HepG2 (cell line): ENCODE measurements at regions not wholly inside any gene's neighbourhood (a gene's known extent, or its start where the extent isn't known, plus 50 kb on each side); places are given as distances from the start of the nearest gene placed in this dataset.

ENCODE experiments used
- ATAC-seq: fragments of 200-7000 bp; cut with Tn5 transposase; 3 replicates; pipeline ENCODE4 v1.9.1; 2020; ENCODE audit warnings: mild to moderate bottlenecking, moderate library complexity
- BruUV-seq: library from RNA; stranded (reverse); fragments of 400-500 nt; replicated peaks from 2 replicates; lab custom pipeline; 2021; lab: Mats Ljungman, UMichigan
- CTCF ChIA-PET: fragments of 300-600 bp; formaldehyde crosslinking; extraction: SDS; loops from one replicate; lab custom pipeline; 2021; ENCODE audit warnings: low total read pairs, inconsistent platforms, low intra/inter-chr PET ratio; lab: Yijun Ruan, JAX
- POLR2A ChIA-PET: fragments of 350-600 bp; sonication (Branson Sonifier 250); formaldehyde crosslinking; loops from one replicate; lab custom pipeline; 2020; ENCODE audit warnings: antibody characterized with exemption, inconsistent platforms; lab: Yijun Ruan, JAX
- DNase-seq: peaks from one replicate; pipeline ENCODE4 v3.0.0-alpha.2; 2015; ENCODE audit warnings: low spot score
- FAIRE-seq: peaks from 3 replicates; lab custom pipeline; 2011; peaks lifted over from hg19 to GRCh38; lab: Jason Lieb, UNC
- H2AFZ ChIP-seq: one replicate; pipeline ENCODE4 v1.6.1; 2011; ENCODE audit warnings: low read length, inconsistent platforms
- H3K27ac ChIP-seq: fragments of 300-600 bp; 3 replicates; pipeline ENCODE4 v1.8.0; 2011; ENCODE audit warnings: mixed run types, mild to moderate bottlenecking, mixed read lengths, low read length, inconsistent platforms; ENCODE audit not compliant: insufficient read depth; ENCODE audit errors: extremely low read length
- H3K27me3 ChIP-seq, 2 experiments: fragments of 200-600 bp in 1 of 2; 2 replicates in 1 of 2; 3 replicates in 1 of 2; pipeline versions ENCODE4 v1.6.0 to v1.8.0; 2011; ENCODE audit warnings: low read length in 2 of 2, mild to moderate bottlenecking in 2 of 2, moderate library complexity in 2 of 2, inconsistent platforms in 1 of 2; ENCODE audit not compliant: insufficient read depth in 2 of 2, control insufficient read depth in 1 of 2
- H3K36me3 ChIP-seq, 2 experiments: fragments of 200-600 bp in 1 of 2; replicated peaks in 1 of 2; 2 replicates in 1 of 2; 3 replicates in 1 of 2; pipeline versions ENCODE4 v1.5.1 to v1.8.0; 2011; ENCODE audit warnings: low read length in 2 of 2, inconsistent platforms in 1 of 2; ENCODE audit not compliant: insufficient read depth in 2 of 2, control insufficient read depth in 1 of 2
- H3K4me1 ChIP-seq: 2 replicates; pipeline ENCODE4 v1.5.1; 2012; ENCODE audit warnings: low read length, inconsistent platforms; ENCODE audit not compliant: insufficient read depth
- H3K4me2 ChIP-seq: 2 replicates; pipeline ENCODE4 v1.6.0; 2011; ENCODE audit warnings: low read depth, low read length, inconsistent platforms
- H3K4me3 ChIP-seq, 3 experiments: fragments of 200-600 bp in 1 of 3; sonication (generic), shearing (Covaris generic) in 1 of 3; replicated peaks in 1 of 3; 2 replicates each; pipeline ENCODE4 v1.5.1; 2011 to 2016; ENCODE audit warnings: low read length in 3 of 3, inconsistent platforms in 2 of 3, low read depth in 2 of 3, mild to moderate bottlenecking in 2 of 3, control low read depth in 1 of 3, mixed read lengths in 1 of 3; ENCODE audit not compliant: insufficient read depth in 1 of 3
- H3K79me2 ChIP-seq: one replicate; pipeline ENCODE4 v1.6.1; 2011; ENCODE audit warnings: low read length, inconsistent platforms; ENCODE audit not compliant: insufficient read depth
- H3K9ac ChIP-seq: 2 replicates; pipeline ENCODE4 v1.6.0; 2011; ENCODE audit warnings: mild to moderate bottlenecking, low read depth, low read length, inconsistent platforms; ENCODE audit not compliant: insufficient read depth
- H3K9me3 ChIP-seq: 2 replicates; pipeline ENCODE4 v1.5.1; 2012; ENCODE audit warnings: mild to moderate bottlenecking, low read length
- H4K20me1 ChIP-seq: 2 replicates; pipeline ENCODE4 v1.6.0; 2011; ENCODE audit warnings: inconsistent platforms, mild to moderate bottlenecking, low read length, moderate library complexity; ENCODE audit not compliant: insufficient read depth
- NPAS2 ChIP-seq: sonication (generic); formaldehyde crosslinking; IDR thresholded peaks from 2 replicates; pipeline ENCODE4 v1.8.0; 2022; ENCODE audit warnings: mild to moderate bottlenecking, missing genetic modification reagents, borderline replicate concordance
- NRL ChIP-seq: sonication (generic); formaldehyde crosslinking; IDR thresholded peaks from 2 replicates; pipeline ENCODE4 v1.5.0; 2020; ENCODE audit warnings: missing genetic modification reagents, mild to moderate bottlenecking, moderate library complexity, borderline replicate concordance
- REL ChIP-seq: sonication (generic); formaldehyde crosslinking; conservative IDR thresholded peaks from 2 replicates; pipeline ENCODE4 v1.8.0; 2022; ENCODE audit warnings: mild to moderate bottlenecking, missing genetic modification reagents, moderate library complexity
- SIN3B ChIP-seq: fragments of 150-350 bp; IDR thresholded peaks from 2 replicates; pipeline ENCODE4 v1.6.1; 2014; ENCODE audit warnings: low read length
- SP5 ChIP-seq: IDR thresholded peaks from 2 replicates; pipeline ENCODE4 v1.6.1; 2016; ENCODE audit warnings: low read depth, borderline replicate concordance
- TOPORS ChIP-seq: sonication (generic); formaldehyde crosslinking; IDR thresholded peaks from 2 replicates; pipeline ENCODE4 v1.8.0; 2023; ENCODE audit warnings: mild to moderate bottlenecking, missing genetic modification reagents
- ZBTB7A ChIP-seq: sonication (generic); formaldehyde crosslinking; IDR thresholded peaks from 2 replicates; pipeline ENCODE4 v1.8.0; 2022; ENCODE audit warnings: mild to moderate bottlenecking, missing genetic modification reagents
- ZNF441 ChIP-seq: sonication (generic); formaldehyde crosslinking; IDR thresholded peaks from 2 replicates; pipeline ENCODE4 v1.7.0; 2021; ENCODE audit warnings: missing genetic modification reagents, borderline replicate concordance
- ZNF841 ChIP-seq: sonication (generic); formaldehyde crosslinking; IDR thresholded peaks from 2 replicates; pipeline ENCODE4 v1.8.1; 2023; ENCODE audit warnings: missing genetic modification reagents, borderline replicate concordance
- WGBS: methylation state at CpG from one replicate; pipeline ENCODE4 v1.1.6; 2017; ENCODE audit warnings: low lambda C conversion rate; 5-methylcytosine and 5-hydroxymethylcytosine counted together
- in situ Hi-C: cut with HindIII; loops from 2 replicates; pipeline ENCODE4 v1.10.0; 2017; ENCODE audit warnings: low pct_unique_long_range_greater_than_20kb; ENCODE audit not compliant: extremely low pct_ligation_motif_present
- intact Hi-C: fragments of 100-400 bp; cut with micrococcal nuclease; formaldehyde crosslinking; loops from one replicate; pipeline ENCODE4 v1.10.0; 2022; ENCODE audit not compliant: unreplicated experiment
- TF ChIP-seq, protein P1 (sequence below): sonication (generic); formaldehyde crosslinking; IDR thresholded peaks from 2 replicates; pipeline ENCODE4 v1.4.0; 2020; ENCODE audit warnings: mild to moderate bottlenecking, low read depth, missing genetic modification reagents
- TF ChIP-seq, protein P2 (sequence below): sonication (generic); formaldehyde crosslinking; IDR thresholded peaks from 2 replicates; pipeline ENCODE4 v1.8.0; 2022; ENCODE audit warnings: mild to moderate bottlenecking, missing genetic modification reagents
- TF ChIP-seq, protein P3 (sequence below): sonication (generic); formaldehyde crosslinking; IDR thresholded peaks from 2 replicates; pipeline ENCODE4 v1.5.1; 2020; ENCODE audit warnings: missing genetic modification reagents, mild to moderate bottlenecking, borderline replicate concordance

DNA sequence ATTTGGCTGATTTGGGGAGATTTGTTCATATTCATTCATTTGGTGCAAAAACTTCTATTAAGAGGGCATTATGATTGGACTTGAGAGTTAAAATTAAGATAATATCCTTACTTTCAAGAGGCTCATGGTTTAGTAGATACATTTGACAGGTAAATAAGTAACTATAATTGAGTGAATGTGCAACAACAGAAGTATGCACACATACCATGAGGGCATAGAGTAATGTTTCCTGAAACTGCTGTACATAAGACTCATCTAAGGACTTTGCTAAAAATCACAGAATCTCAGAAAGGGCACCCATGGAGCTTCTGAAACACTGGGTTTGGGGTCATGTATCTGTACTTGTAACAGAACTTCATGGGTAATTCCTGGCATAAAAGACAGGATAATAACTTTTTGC is 70.1 kb upstream of the PPP2R2B start:
- no peaks in the 10 kb centered on the region for H3K36me3 ChIP-seq
- peaks cover 15% of the 10 kb centered on the region for H3K4me1 ChIP-seq
- ATAC-seq (no peak), FAIRE-seq (no peak), DNase-seq (no peak)
- H2AFZ ChIP-seq, result no peak overlapping the region
- no TSS peak for BruUV-seq
- TF ChIP-seq SIN3B (no peak), ZNF441 (CRISPR knock-in tag) (no peak), NRL (CRISPR knock-in tag) (no peak)
- TF ChIP-seq, protein P1, sequence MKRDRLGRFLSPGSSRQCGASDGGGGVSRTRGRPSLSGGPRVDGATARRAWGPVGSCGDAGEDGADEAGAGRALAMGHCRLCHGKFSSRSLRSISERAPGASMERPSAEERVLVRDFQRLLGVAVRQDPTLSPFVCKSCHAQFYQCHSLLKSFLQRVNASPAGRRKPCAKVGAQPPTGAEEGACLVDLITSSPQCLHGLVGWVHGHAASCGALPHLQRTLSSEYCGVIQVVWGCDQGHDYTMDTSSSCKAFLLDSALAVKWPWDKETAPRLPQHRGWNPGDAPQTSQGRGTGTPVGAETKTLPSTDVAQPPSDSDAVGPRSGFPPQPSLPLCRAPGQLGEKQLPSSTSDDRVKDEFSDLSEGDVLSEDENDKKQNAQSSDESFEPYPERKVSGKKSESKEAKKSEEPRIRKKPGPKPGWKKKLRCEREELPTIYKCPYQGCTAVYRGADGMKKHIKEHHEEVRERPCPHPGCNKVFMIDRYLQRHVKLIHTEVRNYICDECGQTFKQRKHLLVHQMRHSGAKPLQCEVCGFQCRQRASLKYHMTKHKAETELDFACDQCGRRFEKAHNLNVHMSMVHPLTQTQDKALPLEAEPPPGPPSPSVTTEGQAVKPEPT (CRISPR knock-in tag), result no peak
- TF ChIP-seq, protein P2, sequence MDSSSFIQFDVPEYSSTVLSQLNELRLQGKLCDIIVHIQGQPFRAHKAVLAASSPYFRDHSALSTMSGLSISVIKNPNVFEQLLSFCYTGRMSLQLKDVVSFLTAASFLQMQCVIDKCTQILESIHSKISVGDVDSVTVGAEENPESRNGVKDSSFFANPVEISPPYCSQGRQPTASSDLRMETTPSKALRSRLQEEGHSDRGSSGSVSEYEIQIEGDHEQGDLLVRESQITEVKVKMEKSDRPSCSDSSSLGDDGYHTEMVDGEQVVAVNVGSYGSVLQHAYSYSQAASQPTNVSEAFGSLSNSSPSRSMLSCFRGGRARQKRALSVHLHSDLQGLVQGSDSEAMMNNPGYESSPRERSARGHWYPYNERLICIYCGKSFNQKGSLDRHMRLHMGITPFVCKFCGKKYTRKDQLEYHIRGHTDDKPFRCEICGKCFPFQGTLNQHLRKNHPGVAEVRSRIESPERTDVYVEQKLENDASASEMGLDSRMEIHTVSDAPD (CRISPR knock-in tag), result no peak
- no peak overlapping the region for H3K4me3 ChIP-seq
- in situ Hi-C loops, result no loop called here
- H4K20me1 ChIP-seq, result no peaks in the 10 kb centered on the region
- ChIA-PET POLR2A (no interaction called here), CTCF (no interaction called here)
- no peak overlapping the region for H3K27ac ChIP-seq
- no peaks in the 10 kb centered on the region for H3K79me2 ChIP-seq
- no peaks in the 10 kb centered on the region for H3K9me3 ChIP-seq
- H3K27me3 ChIP-seq, result no peaks in the 10 kb centered on the region
- no peak overlapping the region for H3K9ac ChIP-seq
- intact Hi-C loops, result no loop called here
- H3K4me2 ChIP-seq, result no peak overlapping the region

DNA sequence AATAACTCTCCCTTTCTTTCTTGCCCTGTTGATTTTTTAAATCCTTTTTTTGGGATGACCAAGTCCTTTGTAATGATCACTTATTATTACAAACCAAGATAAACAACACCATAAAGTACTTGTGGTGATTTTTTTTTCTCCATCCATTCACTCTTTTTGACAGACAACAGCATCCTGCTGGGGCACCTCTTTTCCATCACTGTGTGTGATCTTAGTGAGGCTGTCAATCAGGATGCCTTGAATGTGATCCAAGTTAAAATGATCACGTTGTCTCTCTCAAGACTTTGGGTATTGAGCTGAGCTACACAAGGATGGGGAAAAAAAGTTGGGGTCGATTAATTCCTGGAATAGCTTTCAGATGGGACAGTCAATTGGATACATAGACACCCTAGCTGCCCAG is 73.6 kb upstream of the PPP2R2B start:
- WGBS, result 4% methylated on average over 2 of the region's 2 CpGs
- CTCF ChIA-PET, result no interaction called here
- no peaks in the 10 kb centered on the region for H3K79me2 ChIP-seq
- no peak overlapping the region for H3K4me3 ChIP-seq
- H3K36me3 ChIP-seq, result no peaks in the 10 kb centered on the region
- H3K9me3 ChIP-seq, result no peaks in the 10 kb centered on the region
- intact Hi-C loops, result no loop called here
- no peak overlapping the region for H3K4me2 ChIP-seq
- POLR2A ChIA-PET, result no interaction called here
- H2AFZ ChIP-seq, result no peak overlapping the region
- no peaks in the 10 kb centered on the region for H4K20me1 ChIP-seq
- ATAC-seq (no peak), FAIRE-seq (no peak), DNase-seq (no peak)
- H3K27ac ChIP-seq, result no peak overlapping the region
- in situ Hi-C loops, result no loop called here
- no peaks in the 10 kb centered on the region for H3K4me1 ChIP-seq
- H3K27me3 ChIP-seq, result no peaks in the 10 kb centered on the region
- no peak overlapping the region for H3K9ac ChIP-seq
- no peak for TF ChIP-seq SP5 (CRISPR knock-in tag)
- TF ChIP-seq, protein P3, sequence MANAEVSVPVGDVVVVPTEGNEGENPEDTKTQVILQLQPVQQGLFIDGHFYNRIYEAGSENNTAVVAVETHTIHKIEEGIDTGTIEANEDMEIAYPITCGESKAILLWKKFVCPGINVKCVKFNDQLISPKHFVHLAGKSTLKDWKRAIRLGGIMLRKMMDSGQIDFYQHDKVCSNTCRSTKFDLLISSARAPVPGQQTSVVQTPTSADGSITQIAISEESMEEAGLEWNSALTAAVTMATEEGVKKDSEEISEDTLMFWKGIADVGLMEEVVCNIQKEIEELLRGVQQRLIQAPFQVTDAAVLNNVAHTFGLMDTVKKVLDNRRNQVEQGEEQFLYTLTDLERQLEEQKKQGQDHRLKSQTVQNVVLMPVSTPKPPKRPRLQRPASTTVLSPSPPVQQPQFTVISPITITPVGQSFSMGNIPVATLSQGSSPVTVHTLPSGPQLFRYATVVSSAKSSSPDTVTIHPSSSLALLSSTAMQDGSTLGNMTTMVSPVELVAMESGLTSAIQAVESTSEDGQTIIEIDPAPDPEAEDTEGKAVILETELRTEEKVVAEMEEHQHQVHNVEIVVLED (CRISPR knock-in tag), result no peak
- no peak for TF ChIP-seq TOPORS
- no peak for TF ChIP-seq REL (CRISPR knock-in tag)
- no peak for TF ChIP-seq NPAS2 (CRISPR knock-in tag)
- TF ChIP-seq ZNF841 (CRISPR knock-in tag), result no peak
- no peak for TF ChIP-seq ZBTB7A (CRISPR knock-in tag)
- BruUV-seq, result no TSS peak
